ENCODE measurements at regions not wholly inside any gene's neighbourhood (a gene's known extent, or its start where the extent isn't known, plus 50 kb on each side); places are given as distances from the start of the nearest gene placed in this dataset.

GRCh38 chr2:59413751-59414570 is 1139.5 kb downstream of the BCL11A start:
- Histone ChIP-seq H3K9ac (ENCODE audit: low read length) (no peak overlapping the region), H2AFZ (ENCODE audit: low read length) (no peak overlapping the region), H4K20me1 (ENCODE audit: insufficient read depth, low read length) (no peaks in the 10 kb centered on the region), H3K27ac (ENCODE audit: low read depth, low read length, poor library complexity, severe bottlenecking) (no peak overlapping the region), H3K4me1 (ENCODE audit: insufficient read depth, low read length, severe bottlenecking) (no peaks in the 10 kb centered on the region), H3K4me2 (ENCODE audit: low read length) (no peak overlapping the region), H3K27me3 (ENCODE audit: insufficient read depth, low read length) (no peaks in the 10 kb centered on the region), H3K4me3 (ENCODE audit: low read depth, low read length, poor library complexity, severe bottlenecking) (no peak overlapping the region), H3K9me2 (ENCODE audit: low read depth, low read length) (no peaks in the 10 kb centered on the region), H3K36me3 (ENCODE audit: insufficient read depth, low read length) (no peaks in the 10 kb centered on the region), H3F3A (ENCODE audit: insufficient read depth, low read length) (no peaks in the 10 kb centered on the region), H3K79me2 (ENCODE audit: insufficient read depth, low read length) (no peaks in the 10 kb centered on the region), H3K9me3 (ENCODE audit: low read length) (0 out of 2 replicates have a peak, but pooled peaks cover 6% of the 10 kb centered on the region)
- TF ChIP-seq, protein P1, sequence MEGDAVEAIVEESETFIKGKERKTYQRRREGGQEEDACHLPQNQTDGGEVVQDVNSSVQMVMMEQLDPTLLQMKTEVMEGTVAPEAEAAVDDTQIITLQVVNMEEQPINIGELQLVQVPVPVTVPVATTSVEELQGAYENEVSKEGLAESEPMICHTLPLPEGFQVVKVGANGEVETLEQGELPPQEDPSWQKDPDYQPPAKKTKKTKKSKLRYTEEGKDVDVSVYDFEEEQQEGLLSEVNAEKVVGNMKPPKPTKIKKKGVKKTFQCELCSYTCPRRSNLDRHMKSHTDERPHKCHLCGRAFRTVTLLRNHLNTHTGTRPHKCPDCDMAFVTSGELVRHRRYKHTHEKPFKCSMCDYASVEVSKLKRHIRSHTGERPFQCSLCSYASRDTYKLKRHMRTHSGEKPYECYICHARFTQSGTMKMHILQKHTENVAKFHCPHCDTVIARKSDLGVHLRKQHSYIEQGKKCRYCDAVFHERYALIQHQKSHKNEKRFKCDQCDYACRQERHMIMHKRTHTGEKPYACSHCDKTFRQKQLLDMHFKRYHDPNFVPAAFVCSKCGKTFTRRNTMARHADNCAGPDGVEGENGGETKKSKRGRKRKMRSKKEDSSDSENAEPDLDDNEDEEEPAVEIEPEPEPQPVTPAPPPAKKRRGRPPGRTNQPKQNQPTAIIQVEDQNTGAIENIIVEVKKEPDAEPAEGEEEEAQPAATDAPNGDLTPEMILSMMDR (IDR thresholded peaks at IDR 0.05; ENCODE audit: low read length) = no peak
- no peak for TF ChIP-seq EZH2 (IDR thresholded peaks at IDR 0.05; ENCODE audit: borderline replicate concordance, low read length)

- Histone ChIP-seq H4K20me1 (ENCODE audit: insufficient read depth, low read length) (no peaks in the 10 kb centered on the region), H3K9ac (ENCODE audit: low read length) (no peak overlapping the region), H3K36me3 (ENCODE audit: insufficient read depth, low read length) (no peaks in the 10 kb centered on the region), H3K4me2 (ENCODE audit: low read length) (no peak overlapping the region), H3K27me3 (ENCODE audit: insufficient read depth, low read length) (no peaks in the 10 kb centered on the region), H3K4me3 (ENCODE audit: low read depth, low read length, poor library complexity, severe bottlenecking) (no peak overlapping the region), H3K4me1 (ENCODE audit: insufficient read depth, low read length, severe bottlenecking) (no peaks in the 10 kb centered on the region), H2AFZ (ENCODE audit: low read length) (no peak overlapping the region), H3K79me2 (ENCODE audit: insufficient read depth, low read length) (no peaks in the 10 kb centered on the region), H3K9me3 (ENCODE audit: low read length) (no peaks in the 10 kb centered on the region), H3F3A (ENCODE audit: insufficient read depth, low read length) (no peaks in the 10 kb centered on the region), H3K9me2 (ENCODE audit: low read depth, low read length) (no peaks in the 10 kb centered on the region), H3K27ac (ENCODE audit: low read depth, low read length, poor library complexity, severe bottlenecking) (no peak overlapping the region)
- TF ChIP-seq, protein P1 (IDR thresholded peaks at IDR 0.05; ENCODE audit: low read length) = no peak
- no peak for TF ChIP-seq EZH2 (IDR thresholded peaks at IDR 0.05; ENCODE audit: borderline replicate concordance, low read length)
These were observed 1154.3 kb downstream of the BCL11A start for GRCh38 chr2:59399126-59399525.

DNA sequence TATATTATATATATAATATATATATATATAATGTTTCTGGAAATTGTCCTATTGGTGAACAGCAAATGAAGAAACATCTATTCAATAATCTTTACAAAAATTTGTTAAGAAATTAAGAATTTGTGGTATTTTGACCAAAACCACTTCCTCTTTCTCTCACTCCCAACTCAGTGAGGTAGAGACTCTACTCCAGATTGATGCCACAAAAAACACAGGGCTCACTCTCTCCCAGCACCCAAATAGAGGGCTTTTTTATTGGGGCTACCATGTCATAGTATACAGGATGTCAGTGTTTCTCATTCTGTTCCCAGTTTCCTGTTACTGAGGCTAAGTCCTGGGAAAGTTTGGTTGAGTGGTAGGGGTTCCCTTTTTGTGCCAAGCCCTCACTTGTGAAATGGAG is 1155.4 kb downstream of the BCL11A start:
- Histone ChIP-seq H3K36me3 (ENCODE audit: insufficient read depth, low read length) (no peaks in the 10 kb centered on the region), H3K4me3 (ENCODE audit: low read depth, low read length, poor library complexity, severe bottlenecking) (no peak overlapping the region), H3F3A (ENCODE audit: insufficient read depth, low read length) (no peaks in the 10 kb centered on the region), H2AFZ (ENCODE audit: low read length) (no peak overlapping the region), H3K27ac (ENCODE audit: low read depth, low read length, poor library complexity, severe bottlenecking) (no peak overlapping the region), H3K79me2 (ENCODE audit: insufficient read depth, low read length) (no peaks in the 10 kb centered on the region), H3K27me3 (ENCODE audit: insufficient read depth, low read length) (no peaks in the 10 kb centered on the region), H3K9ac (ENCODE audit: low read length) (no peak overlapping the region), H3K4me2 (ENCODE audit: low read length) (no peak overlapping the region), H3K9me3 (ENCODE audit: low read length) (no peaks in the 10 kb centered on the region), H3K9me2 (ENCODE audit: low read depth, low read length) (no peaks in the 10 kb centered on the region), H4K20me1 (ENCODE audit: insufficient read depth, low read length) (no peaks in the 10 kb centered on the region), H3K4me1 (ENCODE audit: insufficient read depth, low read length, severe bottlenecking) (no peaks in the 10 kb centered on the region)
- TF ChIP-seq, protein P1 (IDR thresholded peaks at IDR 0.05; ENCODE audit: low read length) = no peak
- TF ChIP-seq EZH2 (IDR thresholded peaks at IDR 0.05; ENCODE audit: borderline replicate concordance, low read length) = no peak

All from OCI-LY1 (cell line).